MM.1S (cell line): ENCODE measurements at regions not wholly inside any gene's neighbourhood (a gene's known extent, or its start where the extent isn't known, plus 50 kb on each side); places are given as distances from the start of the nearest gene placed in this dataset.

Experiments
- DNase-seq: peaks from one replicate; pipeline ENCODE4 v3.0.0-alpha.2; 2015
- H2AFZ ChIP-seq: fragments of 300-600 bp; sonication (generic); 2 replicates; pipeline ENCODE4 v1.6.0; 2016; ENCODE audit warnings: antibody characterized with exemption, low read length
- H3F3A ChIP-seq: fragments of 300-600 bp; sonication (generic); 2 replicates; pipeline ENCODE4 v1.6.1; 2016; ENCODE audit warnings: mild to moderate bottlenecking, antibody characterized with exemption, low read length, moderate library complexity, mixed read lengths; ENCODE audit not compliant: insufficient read depth
- H3K27ac ChIP-seq: fragments of 300-600 bp; sonication (generic); 2 replicates; pipeline ENCODE4 v1.5.1; 2016; ENCODE audit warnings: mild to moderate bottlenecking, low read length
- H3K27me3 ChIP-seq: fragments of 300-600 bp; sonication (generic); replicated peaks from 2 replicates; pipeline ENCODE4 v1.6.0; 2016; ENCODE audit warnings: low read length; ENCODE audit not compliant: insufficient read depth
- H3K36me3 ChIP-seq: fragments of 300-600 bp; sonication (generic); replicated peaks from 2 replicates; pipeline ENCODE4 v1.6.1; 2016; ENCODE audit warnings: mild to moderate bottlenecking, low read length, mixed read lengths; ENCODE audit not compliant: insufficient read depth
- H3K4me1 ChIP-seq: fragments of 300-600 bp; sonication (generic); 2 replicates; pipeline ENCODE4 v1.6.1; 2016; ENCODE audit warnings: low read length, mixed read lengths
- H3K4me2 ChIP-seq: fragments of 300-600 bp; sonication (generic); 2 replicates; pipeline ENCODE4 v1.6.0; 2016; ENCODE audit warnings: low read depth, low read length
- H3K4me3 ChIP-seq: fragments of 300-600 bp; sonication (generic); 2 replicates; pipeline ENCODE4 v1.5.1; 2016; ENCODE audit warnings: low read length, mixed read lengths
- H3K79me2 ChIP-seq: fragments of 300-600 bp; sonication (generic); 2 replicates; pipeline ENCODE4 v1.6.1; 2016; ENCODE audit warnings: mixed run types, low read length, mixed read lengths
- H3K9ac ChIP-seq: fragments of 300-600 bp; sonication (generic); 2 replicates; pipeline ENCODE4 v1.6.1; 2016; ENCODE audit warnings: low read length, mixed read lengths
- H3K9me2 ChIP-seq: fragments of 300-600 bp; sonication (generic); replicated peaks from 2 replicates; pipeline ENCODE4 v1.6.1; 2016; ENCODE audit warnings: mild to moderate bottlenecking, low read length, mixed read lengths; ENCODE audit not compliant: insufficient read depth
- H3K9me3 ChIP-seq: fragments of 300-600 bp; sonication (generic); replicated peaks from 2 replicates; pipeline ENCODE4 v1.6.1; 2016; ENCODE audit warnings: mild to moderate bottlenecking, low read length, mixed read lengths; ENCODE audit not compliant: insufficient read depth
- H4K20me1 ChIP-seq: fragments of 300-600 bp; sonication (generic); 2 replicates; pipeline ENCODE4 v1.6.1; 2016; ENCODE audit warnings: mild to moderate bottlenecking, low read length, moderate library complexity, mixed read lengths; ENCODE audit not compliant: insufficient read depth
- CTCF ChIP-seq: fragments of 300-600 bp; sonication (generic); IDR thresholded peaks from 2 replicates; pipeline ENCODE4 v1.5.1; 2016; ENCODE audit warnings: antibody characterized with exemption, low read length, mixed read lengths
- EZH2 ChIP-seq: fragments of 300-600 bp; sonication (generic); optimal IDR thresholded peaks from 2 replicates; pipeline ENCODE3; 2017; ENCODE audit warnings: low read depth, mild to moderate bottlenecking, antibody characterized with exemption, low read length, mixed read lengths
- EZH2phosphoT487 ChIP-seq: fragments of 300-600 bp; sonication (generic); IDR thresholded peaks from 2 replicates; pipeline ENCODE4 v1.6.1; 2018; ENCODE audit warnings: antibody characterized with exemption, low read length

- no peaks in the 10 kb centered on the region for H3K36me3 ChIP-seq
- no peaks in the 10 kb centered on the region for H3K9me3 ChIP-seq
- no peaks in the 10 kb centered on the region for H3K9me2 ChIP-seq
- no peak overlapping the region for H3K4me2 ChIP-seq
- TF ChIP-seq CTCF (no peak), EZH2phosphoT487 (no peak), EZH2 (no peak)
- no peaks in the 10 kb centered on the region for H3F3A ChIP-seq
- no peaks in the 10 kb centered on the region for H3K27me3 ChIP-seq
- H3K79me2 ChIP-seq, result no peaks in the 10 kb centered on the region
- H3K9ac ChIP-seq, result no peak overlapping the region
- no peaks in the 10 kb centered on the region for H3K4me1 ChIP-seq
- H2AFZ ChIP-seq, result no peak overlapping the region
- no peak for DNase-seq
- no peak overlapping the region for H3K4me3 ChIP-seq
- H3K27ac ChIP-seq, result no peak overlapping the region
- no peaks in the 10 kb centered on the region for H4K20me1 ChIP-seq
Observed at GRCh38 chr10:129400426-129400825, 66.6 kb upstream of the MGMT start.

- no peaks in the 10 kb centered on the region for H3K36me3 ChIP-seq
- no peaks in the 10 kb centered on the region for H3K9me2 ChIP-seq
- no peak overlapping the region for H3K4me3 ChIP-seq
- no peak overlapping the region for H3K9ac ChIP-seq
- no peak overlapping the region for H3K27ac ChIP-seq
- H3F3A ChIP-seq, result no peaks in the 10 kb centered on the region
- no peaks in the 10 kb centered on the region for H3K9me3 ChIP-seq
- TF ChIP-seq CTCF (no peak), EZH2phosphoT487 (no peak), EZH2 (no peak)
- no peaks in the 10 kb centered on the region for H3K79me2 ChIP-seq
- H2AFZ ChIP-seq, result no peak overlapping the region
- no peaks in the 10 kb centered on the region for H4K20me1 ChIP-seq
- no peaks in the 10 kb centered on the region for H3K4me1 ChIP-seq
- H3K27me3 ChIP-seq, result no peaks in the 10 kb centered on the region
- H3K4me2 ChIP-seq, result no peak overlapping the region
- no peak for DNase-seq
Observed at GRCh38 chr10:129402459-129402858, 64.6 kb upstream of the MGMT start.

- TF ChIP-seq EZH2 (no peak), CTCF (no peak), EZH2phosphoT487 (no peak)
- no peak overlapping the region for H3K27ac ChIP-seq
- no peak overlapping the region for H2AFZ ChIP-seq
- no peak overlapping the region for H3K4me3 ChIP-seq
- H3F3A ChIP-seq, result no peaks in the 10 kb centered on the region
- no peaks in the 10 kb centered on the region; the same call in 1 of the 2 replicates for H3K9me3 ChIP-seq
- no peak overlapping the region for H3K4me2 ChIP-seq
- no peak for DNase-seq
- no peaks in the 10 kb centered on the region for H3K9me2 ChIP-seq
- H3K79me2 ChIP-seq, result no peaks in the 10 kb centered on the region
- no peaks in the 10 kb centered on the region for H4K20me1 ChIP-seq
- H3K4me1 ChIP-seq, result no peaks in the 10 kb centered on the region
- no peaks in the 10 kb centered on the region for H3K27me3 ChIP-seq
- no peaks in the 10 kb centered on the region for H3K36me3 ChIP-seq
- no peak overlapping the region for H3K9ac ChIP-seq
Observed at GRCh38 chr10:129404091-129404490, 63.0 kb upstream of the MGMT start.
